8988T (cell line): ENCODE measurements at regions not wholly inside any gene's neighbourhood (a gene's known extent, or its start where the extent isn't known, plus 50 kb on each side); places are given as distances from the start of the nearest gene placed in this dataset.

Experiments used
- DNase-seq: peaks from one replicate; pipeline ENCODE4 v3.0.0; 2011

GRCh38 chr5:71865665-71866320, 146.7 kb downstream of the CARTPT start:
- DNase-seq: no peak

GRCh38 chr5:71872311-71872864, 153.3 kb downstream of the CARTPT start:
- DNase-seq: no peak

- no peak for DNase-seq
Measured at GRCh38 chr5:71873191-71873591, 154.1 kb downstream of the CARTPT start.

DNA sequence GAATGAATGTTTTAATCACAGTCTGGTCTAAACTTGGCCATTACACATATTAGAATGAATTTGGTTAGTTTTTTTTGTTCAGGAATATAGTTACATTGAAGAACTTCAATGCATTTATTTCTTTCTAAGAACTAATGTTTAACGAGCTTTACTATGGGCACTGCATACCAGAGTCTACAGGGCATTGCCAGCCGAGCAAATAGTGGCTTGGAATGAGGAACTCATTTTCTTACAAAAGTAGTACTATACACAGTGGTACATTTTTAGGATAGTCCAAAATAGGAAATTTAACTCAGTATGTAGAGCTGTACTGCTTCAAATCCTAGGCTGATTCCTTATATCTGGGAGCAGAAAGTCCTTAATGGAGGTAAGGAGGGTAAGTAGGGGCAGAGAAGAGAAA, 155.4 kb downstream of the CARTPT start:
- DNase-seq: no peak

- no peak for DNase-seq
Measured at GRCh38 chr5:71877511-71877910, 158.4 kb downstream of the CARTPT start.

DNA sequence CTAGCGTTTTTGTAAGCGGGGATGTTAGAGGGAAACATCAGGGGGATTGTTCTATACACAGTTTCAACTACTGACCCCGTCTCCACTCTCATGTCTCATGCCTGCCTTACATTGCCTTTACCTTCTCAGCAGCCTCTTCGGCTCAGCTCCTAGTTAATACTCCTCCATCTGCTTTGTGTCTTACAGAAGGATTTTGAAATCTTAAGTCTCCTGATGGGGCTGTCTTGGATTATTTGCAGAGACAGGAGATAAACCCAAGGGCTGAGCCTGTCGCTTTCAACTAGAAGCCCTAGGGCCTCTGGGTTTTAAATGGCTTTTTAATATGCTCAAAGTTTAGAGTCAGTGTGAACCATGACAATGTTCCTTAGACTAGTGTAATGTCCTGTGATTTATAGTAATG, 161.5 kb downstream of the CARTPT start:
- DNase-seq: no peak

DNA sequence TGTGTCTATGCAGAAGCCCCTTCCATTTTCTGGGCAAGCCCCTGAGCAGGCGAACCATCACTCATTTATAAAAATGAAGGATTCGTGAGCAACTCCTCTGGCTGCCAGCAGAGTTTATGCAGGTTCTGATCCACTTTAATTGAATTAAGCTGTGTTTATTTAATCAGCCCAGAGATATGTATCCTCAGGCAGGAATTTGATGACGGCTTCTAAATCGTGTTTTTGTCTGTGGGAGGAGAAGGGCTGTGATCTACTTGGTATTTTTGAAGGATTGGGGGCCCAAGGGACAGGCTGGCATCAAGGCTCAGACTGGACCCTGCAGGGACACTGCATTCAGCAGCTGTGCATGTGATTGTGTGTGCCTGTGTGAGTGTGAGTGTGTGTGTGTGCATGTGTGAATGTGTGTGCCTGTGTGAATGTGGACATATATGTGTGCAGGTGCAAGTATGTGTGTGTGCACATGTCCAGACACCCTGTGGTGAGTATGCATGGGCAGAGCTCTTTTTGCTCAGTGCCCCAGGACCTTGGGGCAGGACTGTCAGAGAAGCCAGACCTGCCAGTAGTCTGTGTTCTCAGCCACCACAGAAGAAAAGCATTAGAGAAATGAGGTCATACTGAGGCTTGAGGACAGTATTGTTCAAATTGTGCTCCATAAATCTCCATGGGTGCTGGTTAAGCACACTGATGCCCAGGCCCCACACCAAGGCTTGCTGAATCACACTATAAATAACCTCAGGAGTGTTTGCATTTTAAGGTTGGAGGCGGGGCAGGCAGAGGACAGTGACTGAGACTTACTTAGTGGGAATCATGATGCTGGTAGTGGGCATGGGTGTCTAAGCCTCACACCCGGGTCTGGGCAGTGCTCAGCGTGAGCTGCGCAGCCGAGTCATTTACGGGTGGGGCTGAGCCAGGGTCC, 164.0 kb downstream of the CARTPT start:
- DNase-seq: no peak

DNA sequence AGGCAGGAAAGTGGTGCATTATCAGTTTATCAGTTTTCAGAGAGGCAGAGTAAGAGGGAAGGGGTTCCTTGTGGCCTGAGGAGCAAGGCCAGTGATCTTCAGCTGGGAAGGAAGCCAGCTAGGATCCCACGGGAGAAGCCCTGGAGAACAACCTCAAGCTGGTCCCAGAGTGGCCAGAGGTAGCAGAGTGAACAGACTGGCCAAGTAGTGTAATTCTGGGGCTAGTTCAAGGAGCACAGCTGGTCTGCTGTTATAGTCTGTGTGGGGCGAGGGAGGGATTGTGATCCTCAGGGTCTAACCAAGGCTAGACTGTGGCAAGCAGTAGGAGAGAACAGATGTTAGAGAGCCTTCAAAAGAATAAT, 164.6 kb downstream of the CARTPT start:
- no peak for DNase-seq

- DNase-seq: no peak
Measured at GRCh38 chr5:71884926-71885325, 165.9 kb downstream of the CARTPT start.

DNA sequence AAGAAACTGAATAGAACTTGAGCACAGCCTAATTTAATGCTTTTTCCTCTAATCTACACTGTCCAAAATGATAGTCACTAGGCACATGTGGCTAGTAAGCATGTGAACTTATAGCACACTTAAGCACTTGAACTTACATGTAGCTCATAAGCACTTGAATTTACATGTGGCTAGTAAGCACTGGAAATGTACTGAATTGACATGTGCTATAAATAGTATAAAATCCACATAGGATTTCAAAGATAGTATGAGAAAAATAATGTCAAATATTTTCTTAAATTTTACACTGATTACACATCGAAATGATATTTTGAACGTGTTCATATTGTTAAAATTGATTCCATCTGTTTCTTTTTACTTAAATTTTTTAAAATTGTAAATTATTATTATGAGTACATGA, 167.3 kb downstream of the CARTPT start:
- DNase-seq: no peak

GRCh38 chr5:71887680-71888079, 168.6 kb downstream of the CARTPT start:
- no peak for DNase-seq

GRCh38 chr5:71891406-71891805, 172.3 kb downstream of the CARTPT start:
- DNase-seq: no peak

DNA sequence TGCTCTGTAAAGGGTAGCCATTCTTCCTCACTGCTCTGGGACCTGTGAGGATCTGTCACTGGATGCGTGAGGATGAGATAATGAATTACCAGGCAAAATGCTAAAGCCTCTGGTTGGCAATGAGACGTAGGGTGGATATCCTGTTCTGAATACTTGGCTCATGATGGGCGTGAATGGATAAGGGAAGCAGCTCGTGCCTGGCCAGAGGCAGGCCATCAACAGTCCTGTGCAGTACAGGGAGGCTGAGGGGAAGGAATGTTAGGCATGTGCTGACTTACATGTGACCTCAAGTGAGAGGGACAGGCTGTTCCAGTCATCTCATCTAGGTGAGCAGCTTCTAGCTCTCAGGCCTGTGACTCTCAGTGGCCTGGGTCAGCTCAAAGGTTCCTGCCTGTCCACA, 172.8 kb downstream of the CARTPT start:
- DNase-seq: no peak

DNA sequence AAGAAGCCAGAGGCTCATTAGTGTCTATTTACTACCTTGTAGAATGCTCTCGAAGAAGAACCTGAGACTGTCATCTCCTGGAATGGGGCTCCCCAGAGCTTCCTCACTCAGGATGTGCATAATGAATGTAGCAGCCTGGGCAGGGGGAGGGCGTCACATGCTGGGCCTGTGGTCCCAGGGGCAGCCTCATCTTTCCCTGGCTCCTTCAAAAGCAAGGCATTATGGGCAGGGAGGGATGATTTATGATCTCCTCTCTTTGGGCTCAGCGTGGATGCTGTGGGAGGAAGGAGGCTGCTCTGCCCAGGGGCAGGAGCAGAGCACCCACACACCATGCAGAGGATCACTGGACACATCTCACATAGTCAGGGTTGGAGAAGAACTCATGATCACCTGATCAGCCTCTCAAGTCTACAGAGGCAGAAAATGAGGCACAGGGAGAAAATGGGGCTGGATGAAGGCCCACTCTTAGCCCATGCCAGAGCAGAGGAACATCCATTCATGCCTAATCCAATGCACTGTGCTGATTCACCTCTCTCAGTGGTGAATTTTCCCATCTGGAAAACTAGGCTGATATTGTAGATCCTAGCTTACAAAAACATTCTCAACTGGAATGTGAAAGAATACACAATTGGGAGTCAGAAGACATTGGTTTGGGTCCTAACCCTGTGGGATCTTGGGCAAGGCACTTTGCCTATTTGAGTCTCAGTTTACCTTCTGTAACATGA, 173.7 kb downstream of the CARTPT start:
- DNase-seq: no peak

- DNase-seq: no peak
Measured at GRCh38 chr5:71893451-71893850, 174.4 kb downstream of the CARTPT start.

- no peak for DNase-seq
Measured at GRCh38 chr5:71894091-71894490, 175.0 kb downstream of the CARTPT start.

- no peak for DNase-seq
Measured at GRCh38 chr5:71895546-71895945, 176.5 kb downstream of the CARTPT start.

DNA sequence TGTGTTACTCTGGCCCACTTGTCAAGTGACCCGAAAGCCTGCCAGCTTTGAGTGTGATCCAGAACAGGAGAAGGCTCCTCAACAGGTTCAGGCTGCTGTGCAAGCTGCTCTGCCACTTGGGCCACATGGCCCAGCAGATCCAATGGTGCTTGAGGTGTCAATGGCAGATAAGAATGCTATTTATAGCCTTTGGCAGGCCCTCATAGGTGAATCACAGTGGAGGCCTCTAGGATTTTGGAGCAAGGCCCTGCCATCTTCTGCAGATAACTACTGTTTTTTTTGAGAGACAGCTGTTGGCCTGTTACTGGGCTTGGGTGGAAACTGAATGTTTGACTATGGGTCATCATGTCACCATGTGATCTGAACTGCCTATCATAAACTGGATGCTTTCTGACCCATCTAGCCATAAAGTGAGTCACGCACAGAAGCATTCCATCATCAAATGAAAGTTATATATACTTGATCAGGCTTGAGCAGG, 180.8 kb downstream of the CARTPT start:
- no peak for DNase-seq

- no peak for DNase-seq
Measured at GRCh38 chr5:71903808-71904207, 184.7 kb downstream of the CARTPT start.

DNA sequence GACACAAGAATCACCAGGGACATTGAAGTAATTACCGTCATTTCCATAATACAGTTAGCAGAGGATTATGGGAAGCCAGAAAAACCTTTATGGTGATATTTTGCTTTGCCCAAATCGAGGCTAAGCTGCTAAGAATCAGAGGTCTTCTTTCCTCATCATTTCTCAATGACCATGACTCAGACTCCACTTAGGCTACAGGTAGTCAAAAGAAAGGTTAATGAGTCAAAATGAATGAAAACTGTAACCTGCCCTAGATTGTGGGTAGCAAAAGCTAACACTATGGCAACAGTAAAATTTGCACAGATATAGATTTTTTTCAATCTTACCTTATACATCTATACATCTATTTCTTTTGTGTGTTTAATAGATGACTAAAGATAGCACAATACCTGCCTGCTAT, 185.8 kb downstream of the CARTPT start:
- no peak for DNase-seq

DNA sequence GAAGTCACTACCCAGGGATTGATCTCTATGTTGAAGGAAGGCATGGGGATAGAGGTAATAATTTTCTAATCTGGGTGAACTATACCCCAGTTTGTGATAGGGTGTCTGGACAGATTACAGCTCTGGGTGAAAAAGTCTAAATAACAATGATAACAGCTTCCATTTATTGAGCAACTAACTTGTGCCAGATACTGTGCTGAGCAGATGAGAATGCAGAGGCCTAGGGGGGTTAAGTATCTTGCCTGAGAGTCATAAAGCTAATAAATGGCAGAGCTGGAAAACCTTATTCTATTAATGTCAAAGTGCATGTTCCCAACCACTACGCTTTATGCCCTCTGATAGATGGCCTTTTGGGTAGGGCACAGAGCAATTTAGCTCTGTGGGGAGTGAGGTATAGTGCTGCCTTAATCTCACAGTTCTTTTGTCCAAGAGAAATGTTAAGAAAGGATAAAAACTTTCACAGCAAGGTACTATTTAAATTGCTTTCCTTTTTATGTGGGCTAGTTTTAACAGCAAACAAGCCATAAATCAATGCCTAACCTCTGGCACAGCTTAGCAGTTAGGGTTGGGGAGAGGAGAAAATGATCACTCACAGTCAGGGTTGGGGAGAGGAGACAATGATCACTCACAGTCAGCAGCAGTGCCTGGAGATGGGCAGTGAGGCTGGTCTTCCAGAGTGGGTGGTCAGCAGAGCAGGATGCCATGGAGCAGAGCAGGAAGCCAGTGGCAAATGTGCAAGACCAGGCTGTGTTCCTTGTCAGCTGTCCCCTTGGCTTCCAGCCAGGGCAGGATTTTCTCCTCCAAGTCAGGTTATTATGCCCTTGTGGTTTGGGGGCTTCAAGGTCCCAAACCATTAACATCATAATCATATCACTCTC, 187.0 kb downstream of the CARTPT start:
- DNase-seq: no peak

- DNase-seq: no peak
Measured at GRCh38 chr5:71907001-71907588, 188.0 kb downstream of the CARTPT start.
